H1 (cell line): ENCODE measurements at regions not wholly inside any gene's neighbourhood (a gene's known extent, or its start where the extent isn't known, plus 50 kb on each side); places are given as distances from the start of the nearest gene placed in this dataset.
A peak's percentile ranks its signal among the peaks of the same experiment; 100 is the strongest.

Source experiments
- CTCF ChIA-PET: fragments of 300-600 bp; sonication (Branson Sonifier 250); formaldehyde crosslinking; loops from one replicate; lab custom pipeline; 2021; ENCODE audit not compliant: partially characterized antibody; lab: Charles Lee
- POLR2A ChIA-PET: fragments of 300-600 bp; sonication (Branson Sonifier 250); formaldehyde crosslinking; loops from one replicate; lab custom pipeline; 2021; ENCODE audit warnings: inconsistent platforms; ENCODE audit not compliant: partially characterized antibody; lab: Charles Lee
- DNase-seq, 2 experiments: peaks; one replicate each; pipeline versions ENCODE4 v3.0.0 to v3.0.0-alpha.2; 2010 to 2022; ENCODE audit warnings: low spot score in 2 of 2, low read depth in 1 of 2, mixed read lengths in 1 of 2
- FAIRE-seq: peaks from 2 replicates; lab custom pipeline; 2011; peaks lifted over from hg19 to GRCh38; lab: Jason Lieb, UNC
- H2AFZ ChIP-seq: 2 replicates; pipeline ENCODE4 v1.8.1; 2012; ENCODE audit warnings: low read length, inconsistent platforms
- H2AK5ac ChIP-seq: 2 replicates; pipeline ENCODE4 v1.6.1; 2013; ENCODE audit warnings: low read depth, low read length
- H2BK120ac ChIP-seq: replicated peaks from 2 replicates; pipeline ENCODE3; 2013; ENCODE audit warnings: low read depth, low read length, inconsistent platforms
- H2BK12ac ChIP-seq: 2 replicates; pipeline ENCODE4 v1.6.1; 2013; ENCODE audit warnings: low read depth, low read length
- H2BK15ac ChIP-seq: 2 replicates; pipeline ENCODE4 v1.6.1; 2013; ENCODE audit warnings: low read length
- H2BK20ac ChIP-seq: 2 replicates; pipeline ENCODE4 v1.6.1; 2013; ENCODE audit warnings: low read length
- H2BK5ac ChIP-seq: 2 replicates; pipeline ENCODE4 v1.6.1; 2013; ENCODE audit warnings: low read depth, low read length
- H3K14ac ChIP-seq: 2 replicates; pipeline ENCODE4 v1.6.1; 2013; ENCODE audit warnings: inconsistent platforms; ENCODE audit not compliant: insufficient read length
- H3K18ac ChIP-seq: 2 replicates; pipeline ENCODE4 v1.6.1; 2013; ENCODE audit warnings: low read length; ENCODE audit errors: extremely low read depth
- H3K23ac ChIP-seq: 2 replicates; pipeline ENCODE4 v1.6.1; 2013; ENCODE audit warnings: inconsistent platforms; ENCODE audit not compliant: insufficient read length
- H3K23me2 ChIP-seq: 2 replicates; pipeline ENCODE4 v1.6.1; 2013; ENCODE audit warnings: low read depth, low read length
- H3K27ac ChIP-seq: 2 replicates; pipeline ENCODE4 v1.6.1; 2011; ENCODE audit warnings: low read depth, low read length, inconsistent platforms
- H3K27me3 ChIP-seq, 4 experiments: replicated peaks in 1 of 4; 1 replicate in 1 of 4; 2 replicates in 3 of 4; pipeline versions ENCODE4 v1.6.1 to v1.8.1; 2011 to 2013; ENCODE audit warnings: low read length in 3 of 4, mild to moderate bottlenecking in 3 of 4, inconsistent platforms in 2 of 4, mixed read lengths in 2 of 4, moderate library complexity in 1 of 4; ENCODE audit not compliant: control insufficient read depth in 3 of 4, insufficient read depth in 3 of 4; ENCODE audit errors: extremely low read depth in 1 of 4
- H3K36me3 ChIP-seq, 4 experiments: 2 replicates each; pipeline versions ENCODE4 v1.6.1 to v1.8.1; 2011 to 2013; ENCODE audit warnings: mild to moderate bottlenecking in 4 of 4, low read length in 3 of 4, moderate library complexity in 2 of 4, control low read depth in 1 of 4, inconsistent platforms in 1 of 4; ENCODE audit not compliant: insufficient read depth in 4 of 4, control insufficient read depth in 2 of 4
- H3K4ac ChIP-seq: replicated peaks from 2 replicates; pipeline ENCODE3; 2013; ENCODE audit warnings: low read length, low read depth, mixed read lengths, inconsistent platforms; ENCODE audit not compliant: insufficient read length
- H3K4me1 ChIP-seq, 4 experiments: replicated peaks in 1 of 4; 1 replicate in 1 of 4; 2 replicates in 3 of 4; pipeline versions ENCODE4 v1.6.1 to v1.8.1; 2011 to 2013; ENCODE audit warnings: low read length in 3 of 4, inconsistent platforms in 2 of 4, mixed read lengths in 1 of 4; ENCODE audit not compliant: insufficient read depth in 4 of 4, control insufficient read depth in 3 of 4
- H3K4me2 ChIP-seq, 2 experiments: 2 replicates each; pipeline versions ENCODE4 v1.6.1 to v1.8.1; 2011 to 2013; ENCODE audit warnings: low read depth in 2 of 2, low read length in 2 of 2, control low read depth in 1 of 2, inconsistent platforms in 1 of 2, mild to moderate bottlenecking in 1 of 2; ENCODE audit not compliant: insufficient read depth in 1 of 2
- H3K4me3 ChIP-seq, 4 experiments: fragments of 200-600, 300-600 bp in 1 of 4; sonication (generic), shearing (Covaris generic), sonication (Bioruptor Twin) in 1 of 4; 2 replicates each; pipeline versions ENCODE4 v1.5.1 to v1.8.1; 2011 to 2016; ENCODE audit warnings: low read length in 4 of 4, low read depth in 3 of 4, control low read depth in 2 of 4, inconsistent platforms in 2 of 4, mild to moderate bottlenecking in 2 of 4, mixed read lengths in 1 of 4, moderate library complexity in 1 of 4; ENCODE audit not compliant: insufficient read depth in 2 of 4; ENCODE audit errors: extremely low read depth in 1 of 4
- H3K56ac ChIP-seq: replicated peaks from 2 replicates; pipeline ENCODE3; 2013; ENCODE audit warnings: low read depth, mild to moderate bottlenecking, mixed read lengths, low read length, inconsistent platforms; ENCODE audit not compliant: insufficient read length
- H3K79me1 ChIP-seq: 2 replicates; pipeline ENCODE4 v1.6.1; 2013; ENCODE audit warnings: low read depth, low read length, control low read depth
- H3K79me2 ChIP-seq, 2 experiments: 2 replicates each; pipeline versions ENCODE4 v1.6.1 to v1.8.1; 2012 to 2013; ENCODE audit warnings: low read length in 2 of 2, mild to moderate bottlenecking in 2 of 2, inconsistent platforms in 1 of 2; ENCODE audit not compliant: insufficient read depth in 2 of 2, control insufficient read depth in 1 of 2
- H3K9ac ChIP-seq, 4 experiments: replicated peaks in 1 of 4; 1 replicate in 1 of 4; 2 replicates in 3 of 4; pipeline versions ENCODE4 v1.6.1 to v1.8.1; 2011 to 2013; ENCODE audit warnings: low read depth in 3 of 4, low read length in 3 of 4, control low read depth in 2 of 4, mild to moderate bottlenecking in 2 of 4, moderate library complexity in 2 of 4, inconsistent platforms in 1 of 4; ENCODE audit errors: extremely low read depth in 1 of 4
- H3K9me3 ChIP-seq, 2 experiments: 2 replicates each; pipeline versions ENCODE4 v1.6.1 to v1.8.1; 2012 to 2013; ENCODE audit warnings: mild to moderate bottlenecking in 2 of 2, moderate library complexity in 2 of 2, control low read depth in 1 of 2, inconsistent platforms in 1 of 2, low read depth in 1 of 2, low read length in 1 of 2, mixed read lengths in 1 of 2; ENCODE audit not compliant: insufficient read depth in 2 of 2
- H4K20me1 ChIP-seq, 2 experiments: replicated peaks in 1 of 2; 2 replicates each; pipeline versions ENCODE3 to v1.8.1; 2011 to 2013; ENCODE audit warnings: inconsistent platforms in 2 of 2, low read length in 2 of 2, mild to moderate bottlenecking in 1 of 2; ENCODE audit not compliant: insufficient read depth in 2 of 2, control insufficient read depth in 1 of 2
- H4K5ac ChIP-seq: 2 replicates; pipeline ENCODE4 v1.6.1; 2013; ENCODE audit warnings: low read length, low read depth, mixed read lengths, inconsistent platforms; ENCODE audit not compliant: insufficient read length
- H4K8ac ChIP-seq: 2 replicates; pipeline ENCODE4 v1.8.0; 2013; ENCODE audit warnings: mild to moderate bottlenecking, moderate library complexity, low read length, inconsistent platforms; ENCODE audit not compliant: insufficient read depth; ENCODE audit errors: extremely low read depth
- H4K91ac ChIP-seq: replicated peaks from 2 replicates; pipeline ENCODE3; 2013; ENCODE audit warnings: low read length, mixed read lengths, inconsistent platforms; ENCODE audit not compliant: insufficient read length
- CREB1 ChIP-seq: IDR thresholded peaks from 2 replicates; pipeline ENCODE4 v1.6.1; 2012; ENCODE audit warnings: inconsistent platforms
- CTCF ChIP-seq, 3 experiments: IDR thresholded peaks; 1 replicate in 2 of 3; 2 replicates in 1 of 3; pipeline versions ENCODE4 v1.5.1 to v1.6.1; 2011; ENCODE audit warnings: low read length in 3 of 3, mild to moderate bottlenecking in 3 of 3, inconsistent platforms in 2 of 3, low read depth in 1 of 3, moderate library complexity in 1 of 3; ENCODE audit not compliant: insufficient read depth in 1 of 3; ENCODE audit errors: control extremely low read depth in 1 of 3
- RAD21 ChIP-seq, 2 experiments: IDR thresholded peaks in 1 of 2; conservative IDR thresholded peaks in 1 of 2; 2 replicates each; pipeline ENCODE4 v1.6.1; 2011; ENCODE audit warnings: low read depth in 2 of 2, low read length in 2 of 2, improper control_type of control experiment in 1 of 2, inconsistent platforms in 1 of 2, mild to moderate bottlenecking in 1 of 2, moderate library complexity in 1 of 2
- WGBS, 2 experiments: shearing (Covaris generic) in 1 of 2; methylation state at CpG; one replicate each; pipeline versions ENCODE4 v1.1.6 to v1.1.7; 2013 to 2015; ENCODE audit warnings: low lambda C conversion rate in 2 of 2, mixed read lengths in 2 of 2, inconsistent platforms in 1 of 2, low coverage in 1 of 2, missing lambda C conversion rate in 1 of 2; ENCODE audit not compliant: insufficient replicate concordance in 2 of 2, insufficient coverage in 1 of 2, insufficient read length in 1 of 2; ENCODE audit errors: extremely low coverage in 1 of 2, missing lambda C conversion rate in 1 of 2; 5-methylcytosine and 5-hydroxymethylcytosine counted together

- no peak for FAIRE-seq
- no peaks in the 10 kb centered on the region for H3K4me1 ChIP-seq
Observed at GRCh38 chr14:85447883-85448282, 82.1 kb upstream of the FLRT2 start.

More at GRCh38 chr14:85447883-85448282, 82.1 kb upstream of the FLRT2 start:
- H4K91ac ChIP-seq: no peak overlapping the region
- no peak overlapping the region for H3K56ac ChIP-seq
- H2BK12ac ChIP-seq: no peak overlapping the region
- H2BK120ac ChIP-seq: no peak overlapping the region
- no peaks in the 10 kb centered on the region for H3K79me2 ChIP-seq
- H3K9ac ChIP-seq: no peak overlapping the region
- H4K8ac ChIP-seq: no peak overlapping the region
- POLR2A ChIA-PET: no interaction called here
- no peaks in the 10 kb centered on the region for H3K36me3 ChIP-seq
- CTCF ChIA-PET: interaction anchor here (0.9 kb wide), 1 partner anchor 21 kb away, joined by 3 read pairs; no protein-coding TSS in a partner anchor
- 74% methylated on average over 2 of the region's 2 CpGs; no CpG with 5 or more reads in 1 of the 2 experiments for WGBS, 2 experiments
- no peak overlapping the region for H3K23ac ChIP-seq
- no peak overlapping the region for H3K4me2 ChIP-seq
- TF ChIP-seq CREB1: no peak
- TF ChIP-seq CTCF (IDR thresholded peaks at IDR 0.05; ENCODE audit: control extremely low read depth in 1 of 3, insufficient read depth in 1 of 3, low read depth in 1 of 3, low read length in 3 of 3): peak in 1 of 3 experiments; percentile 35; a peak in 1 of 4 replicates
- TF ChIP-seq RAD21 (IDR thresholded peaks at IDR 0.05 in 1 of 2, conservative IDR thresholded peaks at IDR 0.05 in 1 of 2; ENCODE audit: low read depth in 2 of 2, low read length in 2 of 2): peak; percentile 29 to 43; a peak in 3 of 4 replicates
- H3K23me2 ChIP-seq: no peaks in the 10 kb centered on the region; the same call in 1 of the 2 replicates
- H4K5ac ChIP-seq: no peak overlapping the region
- H3K9me3 ChIP-seq: no peaks in the 10 kb centered on the region
- H2AK5ac ChIP-seq: no peak overlapping the region
- H3K4me3 ChIP-seq: no peak overlapping the region
- H3K4ac ChIP-seq: no peak overlapping the region
- H2BK5ac ChIP-seq: no peak overlapping the region
- no peaks in the 10 kb centered on the region for H3K27me3 ChIP-seq
- H4K20me1 ChIP-seq: no peaks in the 10 kb centered on the region
- no peak overlapping the region for H2BK15ac ChIP-seq
- no peaks in the 10 kb centered on the region for H3K79me1 ChIP-seq
- no peak overlapping the region for H3K18ac ChIP-seq
- no peak overlapping the region for H2BK20ac ChIP-seq
- no peak overlapping the region for H2AFZ ChIP-seq
- DNase-seq: no peak
- no peak overlapping the region for H3K14ac ChIP-seq
- H3K27ac ChIP-seq: no peak overlapping the region
